K562 (cell line): ENCODE measurements at regions not wholly inside any gene's neighbourhood (a gene's known extent, or its start where the extent isn't known, plus 50 kb on each side); places are given as distances from the start of the nearest gene placed in this dataset.

Experiments used
- ATAC-seq: fragments of 200-7000 bp; cut with Tn5 transposase; 3 replicates; pipeline ENCODE4 v1.9.1; 2020; ENCODE audit warnings: moderate library complexity
- BruUV-seq: library from RNA; stranded (reverse); fragments of 400-500 nt; replicated peaks from 2 replicates; lab custom pipeline; 2021; lab: Mats Ljungman, UMichigan
- CTCF ChIA-PET: fragments of 300-600 bp; formaldehyde crosslinking; extraction: SDS; loops from one replicate; lab custom pipeline; 2021; ENCODE audit warnings: low intra/inter-chr PET ratio; lab: Yijun Ruan, JAX
- POLR2A ChIA-PET: fragments of 300-600, 350-650 bp; sonication (Branson Sonifier 250); formaldehyde crosslinking; extraction: SDS; loops from one replicate; lab custom pipeline; 2021; ENCODE audit warnings: antibody characterized with exemption, inconsistent platforms; lab: Yijun Ruan, JAX
- DNase-seq, 4 experiments: peaks; one replicate each; pipeline versions ENCODE4 v3.0.0 to v3.0.0-alpha.2; 2011 to 2018; ENCODE audit warnings: low spot score in 3 of 4, mixed read lengths in 3 of 4; ENCODE audit errors: extremely low read depth in 1 of 4
- FAIRE-seq: peaks from 2 replicates; lab custom pipeline; 2011; peaks lifted over from hg19 to GRCh38; lab: Jason Lieb, UNC
- H2AFZ ChIP-seq: 2 replicates; pipeline ENCODE4 v1.6.0; 2011; ENCODE audit warnings: low read depth, low read length, control low read depth, inconsistent platforms
- H3K27ac ChIP-seq: fragments of 200-600 bp; 3 replicates; pipeline ENCODE4 v1.8.0; 2011; ENCODE audit warnings: low read depth, mild to moderate bottlenecking, control low read depth, inconsistent platforms, low read length, moderate library complexity, mixed read lengths; ENCODE audit errors: extremely low read depth
- H3K27me3 ChIP-seq, 2 experiments: fragments of 300-600 bp in 1 of 2; 2 replicates in 1 of 2; 3 replicates in 1 of 2; pipeline versions ENCODE4 v1.6.0 to v1.8.0; 2011; ENCODE audit warnings: inconsistent platforms in 2 of 2, low read length in 2 of 2, mild to moderate bottlenecking in 1 of 2, mixed read lengths in 1 of 2, moderate library complexity in 1 of 2; ENCODE audit not compliant: control insufficient read depth in 2 of 2, insufficient read depth in 2 of 2
- H3K36me3 ChIP-seq: fragments of 300-600 bp; 3 replicates; pipeline ENCODE4 v1.8.0; 2011; ENCODE audit warnings: mild to moderate bottlenecking, low read length, inconsistent platforms; ENCODE audit not compliant: control insufficient read depth, insufficient read depth
- H3K4me1 ChIP-seq, 2 experiments: fragments of 200-600 bp in 1 of 2; replicated peaks in 1 of 2; 2 replicates in 1 of 2; 3 replicates in 1 of 2; pipeline versions ENCODE4 v1.5.1 to v1.8.0; 2011; ENCODE audit warnings: inconsistent platforms in 2 of 2, low read length in 2 of 2, mild to moderate bottlenecking in 1 of 2, mixed read lengths in 1 of 2, moderate library complexity in 1 of 2; ENCODE audit not compliant: control insufficient read depth in 2 of 2, insufficient read depth in 2 of 2
- H3K4me2 ChIP-seq: 2 replicates; pipeline ENCODE4 v1.6.1; 2011; ENCODE audit warnings: low read length, control low read depth, inconsistent platforms, mixed read lengths; ENCODE audit not compliant: insufficient read depth
- H3K4me3 ChIP-seq: fragments of 200-600 bp; sonication (generic), shearing (Covaris generic); 2 replicates; pipeline ENCODE4 v1.5.1; 2016; ENCODE audit warnings: control low read depth, inconsistent platforms
- H3K79me2 ChIP-seq: fragments of 200-600 bp; 3 replicates; pipeline ENCODE4 v1.8.0; 2011; ENCODE audit warnings: low read length, inconsistent platforms; ENCODE audit not compliant: control insufficient read depth, insufficient read depth
- H3K9ac ChIP-seq, 2 experiments: 2 replicates each; pipeline versions ENCODE4 v1.6.0 to v1.6.1; 2011; ENCODE audit warnings: low read depth in 2 of 2, low read length in 2 of 2, control low read depth in 1 of 2, inconsistent platforms in 1 of 2, mild to moderate bottlenecking in 1 of 2, mixed read lengths in 1 of 2; ENCODE audit not compliant: insufficient read depth in 1 of 2
- H3K9me1 ChIP-seq: one replicate; pipeline ENCODE4 v1.6.0; 2011; ENCODE audit warnings: inconsistent platforms, mild to moderate bottlenecking, low read length, moderate library complexity; ENCODE audit not compliant: control insufficient read depth, insufficient read depth
- H3K9me3 ChIP-seq: replicated peaks from 2 replicates; pipeline ENCODE4 v1.5.1; 2011; ENCODE audit warnings: low read depth, low read length, inconsistent platforms; ENCODE audit not compliant: control insufficient read depth, insufficient read depth
- H4K20me1 ChIP-seq: replicated peaks from 2 replicates; pipeline ENCODE4 v1.6.1; 2011; ENCODE audit warnings: low read length, inconsistent platforms, mixed read lengths; ENCODE audit not compliant: control insufficient read depth, insufficient read depth
- ARID2 ChIP-seq: fragments of 450-650 bp; IDR thresholded peaks from 2 replicates; pipeline ENCODE4 v1.6.1; 2017; ENCODE audit warnings: antibody characterized with exemption, mild to moderate bottlenecking
- ARNT ChIP-seq, 2 experiments: fragments of 450-650 bp; IDR thresholded peaks; 2 replicates each; pipeline ENCODE4 v1.6.1; 2016; ENCODE audit warnings: mild to moderate bottlenecking in 1 of 2
- BMI1 ChIP-seq: fragments of 150-350 bp; IDR thresholded peaks from 2 replicates; pipeline ENCODE4 v1.6.1; 2014; ENCODE audit warnings: low read length
- CREB1 ChIP-seq, 2 experiments: sonication (generic) in 1 of 2; formaldehyde crosslinking in 1 of 2; IDR thresholded peaks; 2 replicates each; pipeline versions ENCODE4 v1.6.1 to v1.8.0; 2012 to 2022; ENCODE audit warnings: inconsistent platforms in 1 of 2, mild to moderate bottlenecking in 1 of 2, missing genetic modification reagents in 1 of 2, moderate library complexity in 1 of 2
- E2F1 ChIP-seq: sonication (generic); formaldehyde crosslinking; IDR thresholded peaks from 2 replicates; pipeline ENCODE4 v1.8.1; 2023; ENCODE audit warnings: mild to moderate bottlenecking, missing genetic modification reagents, moderate library complexity
- E2F8 ChIP-seq: fragments of 450-650 bp; IDR thresholded peaks from 2 replicates; pipeline ENCODE4 v1.7.1; 2018; ENCODE audit warnings: mild to moderate bottlenecking, low read depth; ENCODE audit not compliant: partially characterized antibody
- HDAC8 ChIP-seq: fragments of 450-650 bp; IDR thresholded peaks from 2 replicates; pipeline ENCODE4 v1.6.1; 2016; ENCODE audit warnings: mild to moderate bottlenecking, missing genetic modification characterization, moderate library complexity, missing compliant biosample characterization
- JUNB ChIP-seq: fragments of 450-650 bp; formaldehyde crosslinking; conservative IDR thresholded peaks from 2 replicates; pipeline ENCODE4 v1.4.0; 2020; ENCODE audit warnings: mild to moderate bottlenecking
- MTA1 ChIP-seq: fragments of 450-650 bp; IDR thresholded peaks from 2 replicates; pipeline ENCODE4 v1.6.1; 2017; ENCODE audit warnings: borderline replicate concordance
- PCBP2 ChIP-seq: fragments of 200-400 bp; formaldehyde crosslinking; IDR thresholded peaks from 2 replicates; pipeline ENCODE4 v1.6.1; 2018; ENCODE audit warnings: low read length, low read depth, mild to moderate bottlenecking, moderate library complexity; ENCODE audit not compliant: poor library complexity, severe bottlenecking
- SREBF2 ChIP-seq: sonication (generic); formaldehyde crosslinking; IDR thresholded peaks from 2 replicates; pipeline ENCODE4 v1.4.0; 2020; ENCODE audit warnings: mild to moderate bottlenecking, missing genetic modification reagents
- ZFPM2 ChIP-seq: fragments of 250-450 bp; sonication (Bioruptor Pico); IDR thresholded peaks from 2 replicates; pipeline ENCODE4 v1.5.1; 2022; ENCODE audit warnings: mild to moderate bottlenecking
- ZNF232 ChIP-seq: sonication (generic); formaldehyde crosslinking; IDR thresholded peaks from 2 replicates; pipeline ENCODE4 v1.8.0; 2022; ENCODE audit warnings: mild to moderate bottlenecking, missing genetic modification reagents
- ZNF274 ChIP-seq: IDR thresholded peaks from 2 replicates; pipeline ENCODE4 v1.6.1; 2011; ENCODE audit warnings: low read depth, mild to moderate bottlenecking, low read length, moderate library complexity, borderline replicate concordance
- ZNF507 ChIP-seq: conservative IDR thresholded peaks from 2 replicates; pipeline ENCODE4 v1.6.1; 2017; ENCODE audit warnings: missing genetic modification characterization, missing compliant biosample characterization
- ZNF583 ChIP-seq: fragments of 250-450 bp; sonication (Bioruptor Pico); IDR thresholded peaks from 2 replicates; pipeline ENCODE4 v1.4.0; 2020
- WGBS: fragments of 100-300 bp; shearing (Covaris generic); methylation state at CpG from one replicate; pipeline ENCODE4 v1.1.6; 2016; ENCODE audit warnings: low coverage, mixed read lengths; ENCODE audit not compliant: insufficient coverage; ENCODE audit errors: missing lambda C conversion rate; 5-methylcytosine and 5-hydroxymethylcytosine counted together
- in situ Hi-C: fragments of 300-500 bp; cut with MboI; formaldehyde crosslinking; loops from 4 replicates; pipeline ENCODE4 v1.15.0; 2018; ENCODE audit warnings: inconsistent platforms, mixed read lengths
- intact Hi-C: fragments of 100-400 bp; cut with micrococcal nuclease; formaldehyde crosslinking; loops from 2 replicates; pipeline ENCODE4 v1.14.2; 2022
- TF ChIP-seq, protein P1 (sequence below): fragments of 250-450 bp; sonication (Bioruptor Pico); IDR thresholded peaks from 2 replicates; pipeline ENCODE4 v1.8.0; 2022; ENCODE audit warnings: moderate library complexity, mild to moderate bottlenecking, inconsistent platforms

- H3K4me3 ChIP-seq: no peak overlapping the region
- H3K9me3 ChIP-seq: no peaks in the 10 kb centered on the region
- no peaks in the 10 kb centered on the region for H3K79me2 ChIP-seq
- ChIA-PET POLR2A (interaction anchor here (0.6 kb wide), 1 partner anchor 10 kb away, joined by 3 read pairs; no protein-coding TSS in a partner anchor), CTCF (no interaction called here)
- no peak overlapping the region for H3K27ac ChIP-seq
- in situ Hi-C loops (no loop called here), intact Hi-C loops (no loop called here)
- FAIRE-seq: no peak
- no peak for TF ChIP-seq ZNF232 (CRISPR knock-in tag)
- no peak for TF ChIP-seq CREB1 (IDR thresholded peaks at IDR 0.05)
- TF ChIP-seq CREB1 (CRISPR knock-in tag; IDR thresholded peaks at IDR 0.05): no peak
- TF ChIP-seq ARNT (IDR thresholded peaks at IDR 0.05): no peak
- TF ChIP-seq MTA1: no peak
- TF ChIP-seq ZFPM2 (CRISPR knock-in tag): no peak
- no peak for TF ChIP-seq PCBP2
- TF ChIP-seq, protein P1, sequence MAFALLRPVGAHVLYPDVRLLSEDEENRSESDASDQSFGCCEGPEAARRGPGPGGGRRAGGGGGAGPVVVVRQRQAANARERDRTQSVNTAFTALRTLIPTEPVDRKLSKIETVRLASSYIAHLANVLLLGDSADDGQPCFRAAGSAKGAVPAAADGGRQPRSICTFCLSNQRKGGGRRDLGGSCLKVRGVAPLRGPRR (CRISPR knock-in tag): no peak
- TF ChIP-seq E2F8: no peak
- TF ChIP-seq ZNF274: no peak
- no peak for TF ChIP-seq JUNB (CRISPR knock-in tag)
- TF ChIP-seq ZNF583: no peak
- TF ChIP-seq ARID2: no peak
- no peak for TF ChIP-seq HDAC8 (tag)
- TF ChIP-seq SREBF2 (CRISPR knock-in tag): no peak
- TF ChIP-seq ZNF507 (tag): no peak
- no peak for TF ChIP-seq E2F1 (CRISPR knock-in tag)
- TF ChIP-seq BMI1: no peak
- no peaks in the 10 kb centered on the region for H3K27me3 ChIP-seq
- H3K36me3 ChIP-seq: no peaks in the 10 kb centered on the region
- H3K9ac ChIP-seq: no peak overlapping the region
- no peak for ATAC-seq
- BruUV-seq: no TSS peak
- H3K9me1 ChIP-seq: no peaks in the 10 kb centered on the region
- no peak overlapping the region for H3K4me2 ChIP-seq
- H4K20me1 ChIP-seq: no peaks in the 10 kb centered on the region
- 0% methylated on average over 1 of the region's 1 CpG for WGBS
- DNase-seq: no peak
- no peaks in the 10 kb centered on the region for H3K4me1 ChIP-seq
- no peak overlapping the region for H2AFZ ChIP-seq
Measured at GRCh38 chr12:16475521-16475920, 128.1 kb downstream of the MGST1 start.
